CD14-positive monocyte (primary cell): ENCODE measurements at regions not wholly inside any gene's neighbourhood (a gene's known extent, or its start where the extent isn't known, plus 50 kb on each side); places are given as distances from the start of the nearest gene placed in this dataset.

Experiments
- DNase-seq, 3 donors: peaks; one replicate each; pipeline ENCODE4 v3.0.0-alpha.2; 2011 to 2022
- H2AFZ ChIP-seq: 2 replicates; pipeline ENCODE4 v1.6.0; 2012; ENCODE audit warnings: mild to moderate bottlenecking, low read depth, low read length, inconsistent platforms; ENCODE audit not compliant: insufficient read depth, poor library complexity, severe bottlenecking
- H3K27ac ChIP-seq, 2 donors: 1 replicate in 1 of 2; 2 replicates in 1 of 2; pipeline ENCODE4 v1.5.1; 2012 to 2013; ENCODE audit warnings: low read length in 2 of 2, control low read depth in 1 of 2, inconsistent platforms in 1 of 2, low read depth in 1 of 2, mild to moderate bottlenecking in 1 of 2
- H3K27me3 ChIP-seq, 2 donors: one replicate each; pipeline versions ENCODE4 v1.6.0 to v1.6.1; 2011 to 2013; ENCODE audit warnings: low read length in 2 of 2; ENCODE audit not compliant: control insufficient read depth in 2 of 2, insufficient read depth in 2 of 2
- H3K36me3 ChIP-seq, 2 donors: replicated peaks in 1 of 2; 1 replicate in 1 of 2; 2 replicates in 1 of 2; pipeline versions ENCODE4 v1.5.1 to v1.6.1; 2012 to 2013; ENCODE audit warnings: low read length in 2 of 2, control low read depth in 1 of 2, inconsistent platforms in 1 of 2, mild to moderate bottlenecking in 1 of 2; ENCODE audit not compliant: insufficient read depth in 2 of 2, control insufficient read depth in 1 of 2
- H3K4me1 ChIP-seq, 2 donors: 1 replicate in 1 of 2; 2 replicates in 1 of 2; pipeline versions ENCODE4 v1.5.1 to v1.6.1; 2012 to 2013; ENCODE audit warnings: low read length in 2 of 2, control low read depth in 1 of 2, inconsistent platforms in 1 of 2, mild to moderate bottlenecking in 1 of 2, moderate library complexity in 1 of 2; ENCODE audit not compliant: insufficient read depth in 2 of 2, control insufficient read depth in 1 of 2
- H3K4me2 ChIP-seq: replicated peaks from 2 replicates; pipeline ENCODE3; 2012; ENCODE audit warnings: low read length, moderate library complexity, mild to moderate bottlenecking; ENCODE audit not compliant: poor library complexity, severe bottlenecking; ENCODE audit errors: extremely low read depth
- H3K4me3 ChIP-seq, 3 experiments: fragments of 200-600 bp in 1 of 3; sonication (generic) in 1 of 3; replicated peaks in 1 of 3; 1 replicate in 2 of 3; 2 replicates in 1 of 3; pipeline ENCODE4 v1.5.1; 2011 to 2013; ENCODE audit warnings: low read length in 3 of 3, mild to moderate bottlenecking in 3 of 3, control low read depth in 2 of 3, low read depth in 2 of 3, inconsistent platforms in 1 of 3, moderate library complexity in 1 of 3
- H3K79me2 ChIP-seq: 2 replicates; pipeline ENCODE4 v1.6.0; 2012; ENCODE audit warnings: mild to moderate bottlenecking, control low read depth, inconsistent platforms, low read length, moderate library complexity; ENCODE audit not compliant: insufficient read depth
- H3K9ac ChIP-seq: 2 replicates; pipeline ENCODE4 v1.6.0; 2017; ENCODE audit warnings: low read length, mild to moderate bottlenecking; ENCODE audit not compliant: insufficient read depth, poor library complexity, severe bottlenecking
- H3K9me3 ChIP-seq, 2 donors: replicated peaks in 1 of 2; 1 replicate in 1 of 2; 2 replicates in 1 of 2; pipeline versions ENCODE4 v1.5.1 to v1.6.1; 2012 to 2013; ENCODE audit warnings: low read length in 2 of 2, control low read depth in 1 of 2; ENCODE audit not compliant: control insufficient read depth in 1 of 2, insufficient read depth in 1 of 2
- H4K20me1 ChIP-seq: 2 replicates; pipeline ENCODE4 v1.6.0; 2012; ENCODE audit warnings: mild to moderate bottlenecking, low read length, control low read depth, moderate library complexity; ENCODE audit not compliant: insufficient read depth
- H3K27ac Mint-ChIP-seq, 7 donors: one replicate each; pipeline ENCODE4 v1.8.0; 2020; ENCODE audit warnings: mild to moderate bottlenecking in 7 of 7, mixed read lengths in 7 of 7, moderate library complexity in 6 of 7, inconsistent platforms in 2 of 7
- H3K27me3 Mint-ChIP-seq, 3 donors: one replicate each; pipeline ENCODE4 v1.8.0; 2021 to 2022; ENCODE audit warnings: low read depth in 3 of 3, mild to moderate bottlenecking in 3 of 3, mixed read lengths in 3 of 3, moderate library complexity in 3 of 3, inconsistent platforms in 1 of 3
- H3K36me3 Mint-ChIP-seq, 2 donors: one replicate each; pipeline ENCODE4 v1.8.0; 2020; ENCODE audit warnings: mixed read lengths in 2 of 2, inconsistent platforms in 1 of 2, mild to moderate bottlenecking in 1 of 2
- H3K4me1 Mint-ChIP-seq: one replicate; pipeline ENCODE4 v1.8.0; 2020; ENCODE audit warnings: mild to moderate bottlenecking, mixed read lengths
- H3K4me3 Mint-ChIP-seq, 2 donors: one replicate each; pipeline ENCODE4 v1.8.0; 2020; ENCODE audit warnings: mild to moderate bottlenecking in 2 of 2, mixed read lengths in 2 of 2, moderate library complexity in 1 of 2
- H3K9me3 Mint-ChIP-seq, 7 donors: one replicate each; pipeline ENCODE4 v1.8.0; 2020 to 2022; ENCODE audit warnings: mixed read lengths in 7 of 7, mild to moderate bottlenecking in 6 of 7, moderate library complexity in 6 of 7, inconsistent platforms in 2 of 7
- WGBS: methylation state at CpG from one replicate; pipeline ENCODE4 v1.1.5; 2013; ENCODE audit warnings: missing lambda C conversion rate; ENCODE audit not compliant: insufficient coverage; 5-methylcytosine and 5-hydroxymethylcytosine counted together
- intact Hi-C, 2 donors: fragments of 100-400 bp; cut with micrococcal nuclease; formaldehyde crosslinking; loops; one replicate each; pipeline versions ENCODE4 v1.15.0 to v1.15.1; 2023
- TF ChIP-seq, protein P1 (sequence below): fragments of 200-600 bp; IDR thresholded peaks from one replicate; pipeline ENCODE4 v1.8.0; 2022; ENCODE audit warnings: antibody characterized with exemption, mild to moderate bottlenecking

DNA sequence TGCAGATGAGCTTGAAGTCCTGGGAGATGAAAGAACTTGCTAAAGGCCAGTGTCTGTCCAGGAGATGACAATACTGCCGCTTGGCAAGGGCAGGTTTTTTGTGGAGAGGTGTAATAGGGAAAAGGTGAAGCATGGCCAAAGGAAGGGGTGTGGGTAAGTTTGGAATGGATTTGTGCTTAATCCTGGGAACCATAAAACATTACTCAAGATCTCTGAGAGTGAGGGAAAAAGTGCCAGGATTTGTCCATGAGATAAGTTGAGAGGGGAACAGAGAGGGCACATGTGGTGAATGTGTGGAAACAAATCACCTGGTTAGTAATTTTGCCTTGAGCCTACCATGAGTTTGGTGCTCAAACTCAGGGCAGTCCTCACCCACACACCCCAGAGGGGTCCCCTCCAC is 108.8 kb upstream of the CD180 start:
- Histone ChIP-seq H3K9me3 (no peaks in the 10 kb centered on the region), H2AFZ (no peak overlapping the region), H3K9ac (no peak overlapping the region), H3K4me1 (peaks cover 18 to 36% of the 10 kb centered on the region in 2 donors), H3K27ac (no peak overlapping the region), H3K27me3 (no peaks in the 10 kb centered on the region), H4K20me1 (no peaks in the 10 kb centered on the region), H3K4me3 (no peak overlapping the region), H3K4me2 (no peak overlapping the region), H3K36me3 (no peaks in the 10 kb centered on the region), H3K79me2 (no peaks in the 10 kb centered on the region)
- 83% methylated on average over 1 of the region's 1 CpG for WGBS
- Mint-ChIP-seq H3K4me3 (no peak overlapping the region), H3K27ac (peak overlapping the region in 1 of 7 donors; percentile 16), H3K9me3 (peaks cover 1 to 5% (median 3%) of the 10 kb centered on the region in 7 donors), H3K36me3 (peaks cover 0 to 1% of the 10 kb centered on the region in 2 donors), H3K27me3 (no peaks in the 10 kb centered on the region), H3K4me1 (peaks cover 42% of the 10 kb centered on the region)
- intact Hi-C loops = no loop called here
- DNase-seq = no peak
- TF ChIP-seq, protein P1, sequence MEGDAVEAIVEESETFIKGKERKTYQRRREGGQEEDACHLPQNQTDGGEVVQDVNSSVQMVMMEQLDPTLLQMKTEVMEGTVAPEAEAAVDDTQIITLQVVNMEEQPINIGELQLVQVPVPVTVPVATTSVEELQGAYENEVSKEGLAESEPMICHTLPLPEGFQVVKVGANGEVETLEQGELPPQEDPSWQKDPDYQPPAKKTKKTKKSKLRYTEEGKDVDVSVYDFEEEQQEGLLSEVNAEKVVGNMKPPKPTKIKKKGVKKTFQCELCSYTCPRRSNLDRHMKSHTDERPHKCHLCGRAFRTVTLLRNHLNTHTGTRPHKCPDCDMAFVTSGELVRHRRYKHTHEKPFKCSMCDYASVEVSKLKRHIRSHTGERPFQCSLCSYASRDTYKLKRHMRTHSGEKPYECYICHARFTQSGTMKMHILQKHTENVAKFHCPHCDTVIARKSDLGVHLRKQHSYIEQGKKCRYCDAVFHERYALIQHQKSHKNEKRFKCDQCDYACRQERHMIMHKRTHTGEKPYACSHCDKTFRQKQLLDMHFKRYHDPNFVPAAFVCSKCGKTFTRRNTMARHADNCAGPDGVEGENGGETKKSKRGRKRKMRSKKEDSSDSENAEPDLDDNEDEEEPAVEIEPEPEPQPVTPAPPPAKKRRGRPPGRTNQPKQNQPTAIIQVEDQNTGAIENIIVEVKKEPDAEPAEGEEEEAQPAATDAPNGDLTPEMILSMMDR = no peak

DNA sequence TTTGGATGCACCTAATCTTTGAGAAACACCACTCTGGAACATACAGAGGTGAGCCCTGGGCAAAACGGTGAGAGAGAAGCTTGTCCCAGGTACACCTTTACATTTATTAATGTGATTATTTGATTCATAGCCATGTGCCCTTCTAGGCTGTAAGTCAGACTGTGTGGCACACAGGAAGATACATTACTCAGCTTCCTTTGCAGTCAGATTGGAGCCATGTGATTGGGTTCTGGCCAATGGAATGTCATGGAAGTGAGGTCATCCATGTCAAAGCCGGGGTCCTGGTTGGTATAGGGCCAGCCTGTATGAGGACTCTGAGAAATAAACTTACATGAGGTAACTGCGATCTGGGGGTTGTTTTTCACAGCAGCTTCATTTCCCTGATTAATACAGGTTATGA is 106.8 kb upstream of the CD180 start:
- Histone ChIP-seq H3K9ac (no peak overlapping the region), H3K4me1 (peaks cover 38 to 56% of the 10 kb centered on the region in 2 donors)

More for the DNA sequence above, 106.8 kb upstream of the CD180 start:
- no CpG with 5 or more reads among the region's 3 CpGs for WGBS
- peaks cover 0 to 3% (median 0%) of the 10 kb centered on the region in 7 donors for H3K9me3 Mint-ChIP-seq
- H3K36me3 Mint-ChIP-seq = peaks cover 0 to 4% of the 10 kb centered on the region in 2 donors
- H3K27me3 Mint-ChIP-seq = peaks cover 0 to 2% (median 0%) of the 10 kb centered on the region in 3 donors
- H3K4me3 Mint-ChIP-seq = no peak overlapping the region
- TF ChIP-seq, protein P1 = no peak
- H4K20me1 ChIP-seq = no peaks in the 10 kb centered on the region
- peaks cover 63% of the 10 kb centered on the region for H3K4me1 Mint-ChIP-seq
- H3K4me2 ChIP-seq = no peak overlapping the region
- H2AFZ ChIP-seq = no peak overlapping the region
- no peaks in the 10 kb centered on the region for H3K79me2 ChIP-seq
- no peak overlapping the region for H3K4me3 ChIP-seq
- intact Hi-C loops = no loop called here
- peak overlapping the region in 1 of 7 donors; percentile 6 for H3K27ac Mint-ChIP-seq
- H3K27ac ChIP-seq = no peak overlapping the region
- H3K36me3 ChIP-seq = no peaks in the 10 kb centered on the region
- no peaks in the 10 kb centered on the region for H3K9me3 ChIP-seq
- H3K27me3 ChIP-seq = no peaks in the 10 kb centered on the region
- DNase-seq = peak in 1 of 3 donors; percentile 39
